ENCODE measurements at regions not wholly inside any gene's neighbourhood (a gene's known extent, or its start where the extent isn't known, plus 50 kb on each side); places are given as distances from the start of the nearest gene placed in this dataset.
"Not testable (repeated sequence)": the region's sequence is repeated elsewhere in the genome, so short reads cannot be mapped to it uniquely, and the experiment has no call there.

- DNase-seq (ENCODE audit: low spot score): no peak
- intact Hi-C loops (cut with DNase I): no loop called here
Observed at GRCh38 chr2:155961641-155962040, 370.9 kb downstream of the NR4A2 start.

- intact Hi-C loops (cut with DNase I): no loop called here
- DNase-seq (ENCODE audit: low spot score): no peak
Observed at GRCh38 chr2:155958834-155959233, 373.7 kb downstream of the NR4A2 start.

- intact Hi-C loops (cut with DNase I): no loop called here
- DNase-seq (ENCODE audit: low spot score): no peak
Observed at GRCh38 chr2:155947069-155947468, 385.5 kb downstream of the NR4A2 start.

DNA sequence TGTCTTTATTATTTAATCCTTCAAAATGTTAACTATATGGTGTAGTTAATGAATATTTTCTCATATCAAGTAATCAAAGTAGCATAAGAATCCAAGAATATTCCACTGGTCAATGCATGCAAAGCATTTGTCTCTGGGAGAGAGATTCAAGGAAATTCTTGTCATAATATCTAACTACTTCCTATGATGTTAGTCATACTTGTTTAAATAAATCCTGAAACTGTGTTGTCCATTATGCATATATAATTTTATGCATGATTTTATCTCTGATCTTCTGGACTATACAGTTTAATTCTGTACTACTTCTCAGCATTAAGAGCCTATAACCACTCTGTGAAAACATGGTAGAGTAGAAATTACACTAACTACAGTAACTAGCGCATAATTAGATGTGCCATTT is 388.3 kb downstream of the NR4A2 start:
- intact Hi-C loops (cut with DNase I): no loop called here
- DNase-seq (ENCODE audit: low spot score): no peak

GRCh38 chr2:155930312-155930711 is 402.2 kb downstream of the NR4A2 start:
- no peak for DNase-seq (ENCODE audit: low spot score)
- intact Hi-C loops (cut with DNase I): no loop called here

GRCh38 chr2:155917380-155917779 is 415.1 kb downstream of the NR4A2 start:
- intact Hi-C loops (cut with DNase I): no loop called here
- no peak for DNase-seq (ENCODE audit: low spot score)

GRCh38 chr2:155913356-155913755 is 419.2 kb downstream of the NR4A2 start:
- DNase-seq (ENCODE audit: low spot score): no peak
- intact Hi-C loops (cut with DNase I): no loop called here

GRCh38 chr2:155908567-155908966 is 424.0 kb downstream of the NR4A2 start:
- intact Hi-C loops (cut with DNase I): no loop called here
- no peak for DNase-seq (ENCODE audit: low spot score)

DNA sequence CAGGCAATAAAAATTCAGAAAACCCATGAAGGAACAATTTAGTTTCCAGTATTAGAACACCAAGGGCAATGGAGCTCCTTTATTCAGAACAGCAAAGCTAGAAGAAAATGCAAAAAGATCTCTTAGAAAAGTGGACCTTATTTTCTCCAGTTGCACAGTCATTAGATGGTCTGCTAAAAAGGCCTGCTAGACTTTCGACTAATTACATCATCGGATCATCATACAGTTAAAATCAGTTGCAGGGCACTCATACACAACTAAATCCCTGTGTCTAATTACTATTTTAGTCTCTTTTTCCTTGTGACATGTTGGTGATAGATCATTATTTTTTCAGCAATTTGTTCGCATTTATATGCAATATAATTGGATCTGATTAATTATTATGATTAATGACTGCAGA is 425.3 kb downstream of the NR4A2 start:
- DNase-seq (ENCODE audit: low spot score): no peak
- intact Hi-C loops (cut with DNase I): no loop called here

DNA sequence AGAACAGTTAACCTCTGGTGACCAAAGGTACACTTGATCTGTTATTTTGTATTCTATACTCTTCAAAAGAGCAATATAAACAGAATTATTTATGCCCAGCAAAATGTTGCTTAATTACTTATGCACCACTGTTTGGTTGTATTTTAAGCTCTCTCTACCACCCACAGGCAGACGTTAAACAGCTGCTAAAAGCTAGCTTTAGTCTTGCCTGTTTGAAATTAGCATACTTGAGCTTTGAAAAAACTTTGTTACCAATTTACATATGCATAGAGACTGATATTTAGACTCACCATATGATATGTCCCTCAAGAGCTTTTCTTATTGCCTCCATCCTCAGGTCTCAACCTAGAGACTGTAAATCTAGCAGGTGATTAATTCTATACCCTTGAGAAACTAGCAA is 426.9 kb downstream of the NR4A2 start:
- DNase-seq (ENCODE audit: low spot score): no peak
- intact Hi-C loops (cut with DNase I): no loop called here

DNA sequence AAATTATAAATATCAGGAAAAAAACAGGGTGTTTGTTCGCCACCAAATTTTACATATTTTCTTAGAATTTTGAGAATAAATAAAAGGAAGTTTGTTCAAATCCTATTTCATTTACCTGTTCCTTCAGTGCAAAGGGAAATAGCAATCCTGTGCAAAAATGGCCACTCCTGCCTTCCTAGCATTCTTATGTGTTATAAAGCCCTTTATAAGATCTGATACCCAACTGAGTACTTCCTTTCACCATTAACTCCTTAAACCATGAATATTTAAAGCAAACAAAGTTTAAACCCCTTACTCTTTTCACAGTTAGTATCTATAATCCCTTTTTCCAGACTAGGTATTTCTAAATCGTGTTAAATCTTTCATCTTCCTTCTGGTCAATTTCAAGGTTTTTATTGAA is 427.8 kb downstream of the NR4A2 start:
- no peak for DNase-seq (ENCODE audit: low spot score)
- intact Hi-C loops (cut with DNase I): no loop called here

GRCh38 chr2:155902635-155903034 is 429.9 kb downstream of the NR4A2 start:
- DNase-seq (ENCODE audit: low spot score): no peak
- intact Hi-C loops (cut with DNase I): no loop called here

DNA sequence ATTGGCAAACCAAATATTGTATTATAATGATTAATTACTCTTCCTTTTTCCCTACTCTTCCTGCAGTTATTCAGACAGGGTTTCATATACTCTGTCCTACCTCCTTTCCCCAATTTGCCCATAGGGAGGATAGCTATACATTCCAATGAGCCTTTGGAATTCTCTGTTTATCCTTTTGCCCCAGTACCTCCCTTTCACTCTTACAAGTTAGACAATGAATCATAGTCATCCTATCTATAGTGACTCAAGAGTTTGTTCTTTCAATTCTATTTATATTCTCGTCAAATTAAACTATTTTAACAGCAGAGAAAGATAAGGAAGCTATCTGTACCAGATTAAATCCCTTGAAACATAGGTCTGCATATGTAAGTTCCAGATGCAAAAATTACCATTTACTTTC is 437.5 kb downstream of the NR4A2 start:
- DNase-seq (ENCODE audit: low spot score): no peak
- intact Hi-C loops (cut with DNase I): no loop called here

GRCh38 chr2:155880382-155880781 is 452.1 kb downstream of the NR4A2 start:
- intact Hi-C loops (cut with DNase I); DNase-seq (ENCODE audit: low spot score): not testable (repeated sequence)

- DNase-seq (ENCODE audit: low spot score); intact Hi-C loops (cut with DNase I): not testable (repeated sequence)
Observed at GRCh38 chr2:155879900-155880299, 452.6 kb downstream of the NR4A2 start.

- DNase-seq (ENCODE audit: low spot score): no peak
- intact Hi-C loops (cut with DNase I): no loop called here
Observed at GRCh38 chr2:155872396-155872795, 460.1 kb downstream of the NR4A2 start.

- no peak for DNase-seq (ENCODE audit: low spot score)
- intact Hi-C loops (cut with DNase I): no loop called here
Observed at GRCh38 chr2:155871940-155872339, 460.6 kb downstream of the NR4A2 start.

- no peak for DNase-seq (ENCODE audit: low spot score)
- intact Hi-C loops (cut with DNase I): no loop called here
Observed at GRCh38 chr2:155867564-155867963, 465.0 kb downstream of the NR4A2 start.

GRCh38 chr2:155866477-155866876 is 466.0 kb downstream of the NR4A2 start:
- DNase-seq (ENCODE audit: low spot score): no peak
- intact Hi-C loops (cut with DNase I): no loop called here

DNA sequence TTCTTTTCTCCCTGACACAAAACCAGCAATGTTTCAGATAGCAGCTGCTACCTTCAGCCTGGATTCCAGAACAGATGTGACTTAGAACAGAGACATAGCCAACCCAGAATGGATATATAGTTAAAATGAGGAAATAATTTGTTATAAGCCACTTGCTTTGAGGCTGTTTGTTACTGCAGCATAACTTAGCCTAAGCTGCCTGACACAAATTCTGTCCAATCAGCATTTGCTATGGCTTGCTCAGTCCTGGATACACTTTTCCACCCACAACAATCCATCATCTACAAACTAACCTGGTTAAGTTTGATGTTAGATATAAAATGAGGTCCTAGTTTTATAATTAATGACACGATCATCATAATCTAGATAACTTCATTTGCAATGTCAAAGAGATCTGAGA is 480.4 kb downstream of the NR4A2 start:
- no peak for DNase-seq (ENCODE audit: low spot score)
- intact Hi-C loops (cut with DNase I): no loop called here

- DNase-seq (ENCODE audit: low spot score): no peak
- intact Hi-C loops (cut with DNase I): no loop called here
Observed at GRCh38 chr2:155846259-155846658, 486.3 kb downstream of the NR4A2 start.

DNA sequence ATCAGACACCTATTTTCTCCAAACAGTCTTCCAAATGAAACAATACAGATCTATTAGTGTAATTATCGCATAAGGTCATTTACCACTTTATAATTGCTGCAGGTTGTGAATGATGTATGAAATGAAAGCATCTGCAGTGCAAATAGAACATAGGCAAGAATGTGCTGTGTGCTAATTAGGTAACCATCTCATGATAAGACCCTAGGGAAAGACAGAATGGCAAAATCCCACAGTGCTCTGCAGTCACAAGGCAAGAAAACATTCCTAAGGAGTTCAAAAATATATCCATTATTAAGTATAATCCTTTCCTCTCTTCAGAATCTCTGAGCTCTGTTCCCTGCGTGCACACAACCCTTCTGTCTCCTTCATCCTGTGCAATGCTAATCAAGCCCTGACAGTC is 488.1 kb downstream of the NR4A2 start:
- no peak for DNase-seq (ENCODE audit: low spot score)
- intact Hi-C loops (cut with DNase I): no loop called here

All from posterior vena cava (tissue), 2 donors.